HG03135 (cell line): ENCODE measurements at regions not wholly inside any gene's neighbourhood (a gene's known extent, or its start where the extent isn't known, plus 50 kb on each side); places are given as distances from the start of the nearest gene placed in this dataset.
"Not testable (repeated sequence)": the region's sequence is repeated elsewhere in the genome, so short reads cannot be mapped to it uniquely, and the experiment has no call there.

Experiments used
- ATAC-seq: cut with Tn5 transposase; IDR thresholded peaks from one replicate; pipeline ENCODE4 v1.9.1; 2021; ENCODE audit warnings: mild to moderate bottlenecking, moderate library complexity; ENCODE audit not compliant: unreplicated experiment

DNA sequence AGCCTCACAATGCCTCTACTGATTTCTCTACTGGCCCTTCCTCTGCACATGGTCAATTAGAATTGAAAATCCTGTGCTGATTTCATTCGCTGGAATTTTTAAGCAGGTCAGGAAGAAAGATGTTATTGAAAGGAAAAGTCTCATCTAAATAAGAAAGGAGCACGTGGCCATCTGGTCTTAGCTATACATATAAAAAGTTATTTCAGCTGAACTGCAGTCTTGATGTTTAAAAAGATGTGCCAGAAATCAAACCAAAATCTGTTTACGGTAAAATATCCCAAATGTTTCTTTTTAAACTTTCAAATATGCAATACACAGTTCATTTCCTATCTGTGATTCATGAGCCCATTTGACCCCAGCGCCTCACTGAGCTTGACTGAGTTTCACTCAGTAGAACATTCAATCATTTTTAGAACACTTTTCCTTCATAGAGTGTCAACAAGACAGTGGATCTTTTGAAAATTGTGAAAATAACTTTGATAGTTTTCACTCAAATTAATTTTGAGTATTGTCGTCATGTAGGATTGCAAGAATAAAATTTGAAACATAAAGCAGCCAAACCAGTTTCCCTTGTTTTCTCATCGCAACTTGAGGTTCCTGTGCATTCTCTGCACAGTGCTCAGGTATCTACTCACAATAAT, 293.6 kb downstream of the PTPRC start:
- no peak for ATAC-seq

GRCh38 chr1:198933515-198934222, 294.8 kb downstream of the PTPRC start:
- ATAC-seq: no peak

GRCh38 chr1:198934426-198934825, 295.6 kb downstream of the PTPRC start:
- no peak for ATAC-seq

DNA sequence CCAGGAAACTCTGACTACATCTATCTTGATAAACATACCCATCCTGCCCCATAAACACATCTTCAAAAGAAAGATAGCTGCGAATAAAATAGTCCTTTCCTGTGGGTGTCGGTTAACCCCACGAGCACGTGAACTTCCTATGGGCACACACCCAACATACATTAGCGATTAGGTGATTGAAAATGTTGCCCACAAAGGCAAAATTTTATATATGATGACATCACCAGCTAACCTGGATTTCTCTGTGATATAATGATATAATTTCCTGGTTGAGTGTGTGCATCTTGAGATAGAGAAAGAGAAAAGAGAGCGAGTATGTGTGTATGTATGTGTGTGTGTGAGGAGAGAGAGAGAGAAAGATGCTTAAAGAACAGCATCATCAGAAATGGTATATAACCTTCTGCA, 296.1 kb downstream of the PTPRC start:
- peak; percentile 17 for ATAC-seq

DNA sequence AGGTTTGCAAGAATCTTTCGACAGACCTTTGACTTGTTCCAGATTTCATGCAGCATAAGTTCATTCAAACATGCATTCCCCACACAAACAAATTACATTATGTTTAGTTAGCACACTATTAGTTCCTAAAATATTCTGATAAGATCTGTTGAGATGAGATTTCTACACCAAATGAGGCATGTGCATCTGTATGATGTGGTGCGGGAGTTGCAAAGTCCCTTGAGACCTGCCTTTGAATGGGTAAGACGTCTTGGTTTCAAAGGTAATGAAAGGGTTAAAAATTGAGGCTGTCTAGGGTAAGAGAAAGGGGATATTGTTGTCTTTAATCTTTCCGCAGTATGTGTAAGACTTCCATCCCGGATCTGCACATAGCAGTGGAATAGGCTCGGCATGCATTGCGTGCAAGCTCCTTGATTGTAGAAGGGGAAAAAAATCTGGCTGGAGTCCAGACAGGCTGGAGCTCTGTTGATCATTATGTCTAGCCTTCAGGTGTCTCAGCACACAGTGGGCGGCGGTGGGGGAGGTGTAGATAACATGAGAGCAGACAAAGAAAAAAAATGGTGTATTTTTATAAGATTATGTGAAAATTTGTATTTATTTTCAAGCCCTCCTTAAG, 296.6 kb downstream of the PTPRC start:
- peak; percentile 45 for ATAC-seq

DNA sequence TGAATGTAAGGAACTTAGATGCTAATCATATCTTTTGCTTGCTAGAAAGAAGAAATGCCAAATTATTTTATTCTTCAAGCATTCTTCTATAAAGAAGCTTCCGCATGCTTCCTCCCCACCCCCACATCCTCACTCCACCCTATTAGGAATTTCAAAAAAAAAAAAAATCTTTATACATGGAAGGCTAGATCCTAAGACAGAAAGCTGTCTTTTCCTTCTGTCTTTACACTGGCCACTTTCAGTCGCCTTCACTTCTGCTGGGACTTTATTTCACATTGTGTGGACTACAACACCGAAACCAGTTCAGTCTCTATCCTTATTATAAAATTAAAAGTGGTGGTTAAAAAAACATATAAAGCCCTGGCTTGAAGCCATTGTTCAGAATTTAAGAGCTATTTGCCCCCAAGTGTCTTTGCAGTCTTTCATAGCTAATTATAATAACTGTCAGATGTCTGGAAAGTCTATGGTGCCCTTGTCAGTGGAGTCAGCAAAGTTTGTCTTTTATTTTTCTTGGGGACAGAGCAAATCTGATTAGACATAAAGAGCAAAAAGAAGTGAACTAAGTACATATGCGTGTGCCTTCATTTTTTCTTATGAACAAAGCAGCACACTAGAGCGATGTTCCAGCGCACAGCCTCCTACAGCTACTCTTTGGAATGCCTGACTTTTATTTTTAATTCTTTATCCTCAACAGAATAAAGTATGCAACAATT, 297.7 kb downstream of the PTPRC start:
- no peak for ATAC-seq

GRCh38 chr1:198937231-198938031, 298.6 kb downstream of the PTPRC start:
- peak; percentile 87 for ATAC-seq

DNA sequence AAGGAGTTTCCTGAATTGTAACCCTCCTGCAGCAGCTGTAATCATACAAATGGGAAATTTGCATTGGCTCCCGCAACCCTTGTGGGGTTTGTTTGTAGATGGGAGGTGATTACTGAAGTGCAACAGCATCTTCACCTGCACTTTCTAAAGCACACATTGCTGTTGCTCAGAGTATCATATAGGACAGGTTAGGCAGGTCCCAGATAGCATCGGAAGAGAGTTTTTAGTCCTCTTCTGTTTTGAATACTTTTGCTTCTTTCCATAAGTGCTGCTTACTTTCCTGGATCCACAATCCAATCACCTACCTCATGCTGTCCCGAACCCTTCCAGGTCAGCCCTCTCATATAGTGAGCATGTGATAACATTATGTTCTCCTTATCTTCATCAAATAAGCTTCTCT, 300.4 kb downstream of the PTPRC start:
- no peak for ATAC-seq

DNA sequence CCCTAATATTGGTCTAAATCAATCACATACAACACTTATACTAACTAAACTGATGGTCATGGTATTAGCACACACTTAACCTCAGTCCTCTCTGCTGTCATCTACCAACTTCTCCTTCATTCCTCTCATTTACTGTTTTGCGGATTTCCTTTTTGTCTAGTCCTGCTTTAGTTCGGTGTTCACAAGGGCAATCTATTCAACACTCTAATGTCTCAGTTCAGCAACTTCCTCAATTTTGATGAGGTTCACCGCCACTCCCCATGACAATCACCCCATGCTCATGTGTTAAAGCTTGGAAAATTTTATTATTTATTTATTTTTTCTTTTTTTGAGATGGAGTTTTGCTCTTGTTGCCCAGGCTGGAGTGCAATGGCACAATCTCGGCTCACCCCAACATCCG, 301.1 kb downstream of the PTPRC start:
- no peak for ATAC-seq

- no peak for ATAC-seq
These were observed 303.6 kb downstream of the PTPRC start for GRCh38 chr1:198942466-198942865.

- ATAC-seq: no peak
These were observed 304.8 kb downstream of the PTPRC start for GRCh38 chr1:198943484-198944187.

DNA sequence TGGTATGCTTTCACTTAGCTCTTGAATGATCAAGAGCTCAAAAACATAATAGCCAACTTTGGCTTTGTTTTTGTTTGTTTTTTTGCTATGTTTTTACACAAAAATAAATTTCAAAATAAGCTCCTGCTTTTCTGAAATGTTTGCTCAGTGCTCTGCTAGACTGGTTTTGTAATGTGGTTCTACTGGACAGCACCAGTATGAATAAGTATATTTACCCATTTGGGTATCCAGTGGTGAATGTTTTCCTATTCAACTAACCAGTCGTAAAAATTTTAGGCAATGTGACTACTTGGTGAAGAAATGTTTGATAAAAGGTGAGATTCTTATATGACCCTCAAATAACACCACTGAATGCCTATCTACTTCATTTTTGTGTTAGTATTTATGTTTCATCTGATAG, 308.6 kb downstream of the PTPRC start:
- ATAC-seq: no peak

DNA sequence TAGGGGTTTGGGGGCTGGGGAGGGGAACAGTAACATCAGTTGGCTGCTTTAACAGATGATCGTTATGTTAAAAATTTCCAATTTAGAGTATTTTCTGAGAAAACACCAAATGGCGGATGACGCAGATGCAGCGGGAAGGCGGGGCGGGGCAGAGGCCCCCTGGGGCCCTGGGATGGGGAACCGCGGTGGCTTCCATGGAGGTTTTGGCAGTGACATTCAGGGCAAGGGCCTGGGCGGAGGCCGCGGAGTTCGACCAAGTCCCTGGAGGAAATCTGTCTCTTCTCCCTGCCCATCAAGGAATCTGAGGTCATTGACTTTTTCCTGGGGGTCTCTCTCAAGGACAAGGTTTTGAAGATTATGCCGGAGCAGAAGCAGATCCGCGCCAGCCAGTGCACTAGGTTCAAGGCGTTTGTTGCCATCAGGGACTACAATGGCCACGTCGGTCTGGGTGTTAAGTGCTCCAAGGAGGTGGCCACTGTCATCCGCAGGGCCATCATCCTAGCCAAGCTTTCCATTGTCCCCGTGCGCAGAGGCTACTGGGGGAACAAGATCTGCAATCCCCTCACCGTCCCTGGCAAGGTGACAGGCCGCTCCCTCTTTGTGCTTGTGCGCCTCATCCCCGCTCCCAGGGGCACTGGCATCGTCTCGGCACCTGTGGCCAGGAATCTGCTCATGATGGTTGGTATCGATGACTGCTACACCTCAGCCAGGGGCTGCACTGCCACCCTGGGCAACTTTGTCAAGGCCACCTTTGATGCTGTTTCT, 310.2 kb downstream of the PTPRC start:
- no peak for ATAC-seq

DNA sequence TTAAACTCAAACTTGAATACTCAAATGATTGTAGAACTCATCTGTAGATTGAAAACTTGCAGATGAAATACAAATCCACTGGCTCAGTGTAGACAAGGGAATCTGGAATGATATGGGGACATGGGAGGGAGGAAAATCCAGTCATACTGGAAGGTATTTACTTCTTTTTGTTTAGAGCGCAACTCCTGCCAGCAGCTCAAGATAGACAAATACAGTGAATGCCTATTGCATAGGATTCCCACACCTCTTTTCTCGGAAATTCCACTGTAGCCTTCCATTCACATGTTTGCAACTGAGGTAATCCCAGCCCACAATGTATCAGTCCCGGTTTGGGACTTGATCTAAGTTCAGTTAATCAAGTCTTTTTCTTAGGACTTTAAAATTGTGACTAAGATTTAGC, 311.2 kb downstream of the PTPRC start:
- no peak for ATAC-seq

DNA sequence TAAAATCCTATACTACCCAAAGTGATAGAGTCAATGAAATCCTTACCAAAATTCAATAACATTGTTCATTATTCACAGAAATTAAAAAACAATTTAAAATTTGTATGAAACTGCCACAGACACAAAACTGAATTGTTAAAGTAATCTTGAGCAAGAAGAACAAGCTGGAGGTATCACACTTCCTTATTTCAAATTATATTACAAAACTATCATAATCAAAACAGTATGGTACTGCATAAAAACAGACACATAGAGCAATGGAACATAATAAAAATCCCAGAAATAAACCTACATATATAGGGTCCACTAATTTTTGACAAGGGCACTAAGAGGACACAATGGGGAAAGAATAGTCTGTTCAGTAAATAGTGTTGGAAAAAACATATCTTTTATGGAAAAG, 316.2 kb downstream of the PTPRC start:
- ATAC-seq: no peak

DNA sequence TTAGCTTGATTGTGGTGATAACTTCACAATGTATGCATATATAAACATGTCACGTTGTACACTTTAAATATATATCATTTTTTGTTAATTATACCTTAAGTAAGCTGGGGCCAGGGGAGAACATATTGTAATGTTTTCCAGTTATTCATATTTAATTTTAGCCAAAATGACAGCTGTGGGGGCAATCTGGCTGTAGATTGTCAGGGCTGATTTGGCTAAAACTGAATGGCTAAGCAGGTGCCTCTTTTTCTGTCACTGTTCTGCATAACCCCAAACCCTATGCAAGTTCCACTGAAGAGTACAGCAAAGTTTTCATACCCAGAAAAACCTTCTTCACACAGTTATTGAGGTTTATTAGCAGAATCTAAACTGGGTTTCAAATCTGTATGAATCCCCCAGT, 318.2 kb downstream of the PTPRC start:
- ATAC-seq: no peak

DNA sequence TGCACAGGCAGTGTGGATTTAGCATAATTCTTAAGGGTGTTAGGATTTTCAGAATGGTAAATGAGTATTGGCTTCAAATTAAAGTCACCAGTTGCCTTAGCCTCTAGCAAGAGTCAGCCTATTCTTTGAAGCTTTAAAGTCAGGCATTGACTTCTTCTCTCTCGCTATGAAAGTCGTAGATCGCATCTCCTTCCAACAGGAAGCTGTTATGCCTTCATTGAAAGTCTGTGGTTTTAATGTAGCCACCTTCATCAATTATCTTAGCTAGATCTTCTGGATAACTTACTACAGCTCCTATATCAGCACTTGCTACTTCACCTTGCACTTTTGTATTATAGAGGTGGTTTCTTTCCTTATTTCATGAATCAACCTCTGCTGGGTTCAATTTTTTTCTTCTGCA, 320.2 kb downstream of the PTPRC start:
- ATAC-seq: no peak

DNA sequence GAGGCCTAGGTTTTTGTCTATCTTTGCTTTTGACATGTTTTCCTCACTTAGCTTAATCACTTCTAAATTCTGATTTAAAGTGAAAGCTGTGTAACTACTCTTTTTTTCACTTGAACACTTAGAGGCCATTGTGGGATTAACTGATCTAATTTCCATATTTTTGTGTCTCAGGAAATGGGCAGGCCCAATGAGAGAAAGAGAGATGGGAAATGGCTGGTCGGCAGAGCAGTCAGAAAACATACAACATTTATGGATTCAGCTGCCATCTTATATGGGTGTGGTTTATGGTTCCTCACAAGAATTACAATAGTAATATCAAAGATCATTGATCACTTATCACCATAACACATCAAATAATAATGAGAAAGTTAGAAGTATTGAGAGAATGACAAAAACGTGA, 320.8 kb downstream of the PTPRC start:
- no peak for ATAC-seq

DNA sequence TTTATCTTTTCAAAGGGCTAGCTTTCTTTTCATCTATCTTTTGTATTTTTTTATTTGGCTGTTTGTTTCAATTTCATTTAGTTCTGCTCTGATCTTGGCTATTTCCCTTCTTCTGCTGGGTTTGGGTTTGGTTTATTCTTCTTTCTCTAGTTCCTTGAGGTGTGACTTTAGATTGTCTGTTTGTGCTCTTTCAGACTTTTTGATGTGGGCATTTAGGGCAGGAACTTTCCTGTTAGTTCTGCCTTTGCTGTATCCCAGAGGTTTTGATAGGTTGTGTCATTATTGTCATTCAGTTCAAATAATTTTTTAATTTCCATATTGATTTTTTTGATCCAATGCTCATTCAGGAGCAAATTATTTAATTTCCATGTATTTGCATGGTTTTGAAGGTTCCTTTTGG, 325.0 kb downstream of the PTPRC start:
- not testable (repeated sequence) for ATAC-seq

DNA sequence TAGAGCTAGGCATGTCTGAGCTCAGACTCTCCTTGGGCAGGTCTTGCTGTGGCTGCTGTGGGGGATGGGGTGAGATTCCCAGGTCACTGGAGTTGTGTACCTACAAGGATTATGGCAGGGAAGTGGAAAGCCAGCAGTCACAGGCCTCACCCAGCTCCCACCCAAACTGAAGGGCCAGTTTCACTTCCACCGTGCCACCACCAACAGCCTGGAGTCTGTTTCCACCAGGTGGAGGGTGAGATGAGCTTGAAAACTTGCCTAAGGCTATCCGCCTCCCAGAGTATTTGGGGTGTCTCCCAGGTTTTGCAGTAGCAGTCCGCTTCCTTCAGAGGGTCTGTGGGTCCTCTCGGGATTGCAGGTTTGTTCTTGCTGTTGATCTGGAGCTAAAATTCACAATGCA, 327.7 kb downstream of the PTPRC start:
- ATAC-seq: no peak
